DOHH2 (cell line): ENCODE measurements at regions not wholly inside any gene's neighbourhood (a gene's known extent, or its start where the extent isn't known, plus 50 kb on each side); places are given as distances from the start of the nearest gene placed in this dataset.

Experiments used
- H3F3A ChIP-seq: fragments of 200-600 bp; sonication (generic), shearing (Covaris generic); 2 replicates; pipeline ENCODE4 v1.6.0; 2016; ENCODE audit warnings: antibody characterized with exemption, mild to moderate bottlenecking; ENCODE audit not compliant: control insufficient read depth, insufficient read depth
- H3K27ac ChIP-seq: fragments of 200-600 bp; sonication (generic); 2 replicates; pipeline ENCODE4 v1.5.1; 2014; ENCODE audit warnings: low read depth, mild to moderate bottlenecking, low read length, moderate library complexity
- H3K27me3 ChIP-seq: fragments of 200-600 bp; sonication (generic); 2 replicates; pipeline ENCODE4 v1.6.1; 2014; ENCODE audit warnings: mild to moderate bottlenecking, low read length, mixed read lengths; ENCODE audit not compliant: control insufficient read depth
- H3K36me3 ChIP-seq: fragments of 200-600 bp; sonication (generic); 2 replicates; pipeline ENCODE4 v1.6.1; 2014; ENCODE audit warnings: mild to moderate bottlenecking, low read length, moderate library complexity, mixed read lengths; ENCODE audit not compliant: control insufficient read depth
- H3K4me1 ChIP-seq: fragments of 200-600 bp; sonication (generic); 2 replicates; pipeline ENCODE4 v1.6.1; 2014; ENCODE audit warnings: mild to moderate bottlenecking, low read length, mixed read lengths; ENCODE audit not compliant: control insufficient read depth
- H3K4me2 ChIP-seq: fragments of 200-600 bp; sonication (generic); 2 replicates; pipeline ENCODE4 v1.6.0; 2014; ENCODE audit warnings: mild to moderate bottlenecking, low read length, moderate library complexity
- H3K4me3 ChIP-seq: fragments of 200-600 bp; sonication (generic); 2 replicates; pipeline ENCODE4 v1.5.1; 2014; ENCODE audit warnings: mild to moderate bottlenecking, low read length, mixed read lengths
- H3K79me2 ChIP-seq: fragments of 200-600 bp; sonication (generic); 2 replicates; pipeline ENCODE4 v1.6.1; 2014; ENCODE audit warnings: mild to moderate bottlenecking, low read length, mixed read lengths; ENCODE audit not compliant: control insufficient read depth
- H3K9me2 ChIP-seq: fragments of 200-600 bp; sonication (generic); replicated peaks from 2 replicates; pipeline ENCODE4 v1.6.1; 2014; ENCODE audit warnings: mild to moderate bottlenecking, low read length, mixed read lengths; ENCODE audit not compliant: control insufficient read depth
- H3K9me3 ChIP-seq: fragments of 200-600 bp; sonication (generic); 2 replicates; pipeline ENCODE4 v1.6.1; 2014; ENCODE audit warnings: antibody characterized with exemption, low read length, mixed read lengths; ENCODE audit not compliant: control insufficient read depth, insufficient read depth
- H4K20me1 ChIP-seq: fragments of 200-600 bp; sonication (generic); 2 replicates; pipeline ENCODE4 v1.6.0; 2014; ENCODE audit warnings: low read depth, mild to moderate bottlenecking, antibody characterized with exemption, low read length, moderate library complexity; ENCODE audit not compliant: control insufficient read depth, insufficient read depth
- EZH2phosphoT487 ChIP-seq: fragments of 200-600 bp; sonication (generic); IDR thresholded peaks from 2 replicates; pipeline ENCODE4 v1.6.1; 2017; ENCODE audit warnings: borderline replicate concordance, mild to moderate bottlenecking, antibody characterized with exemption, low read length, moderate library complexity, mixed read lengths
- TF ChIP-seq, protein P1 (sequence below): fragments of 200-600 bp; sonication (generic); IDR thresholded peaks from one replicate; pipeline ENCODE4 v1.5.1; 2014; ENCODE audit warnings: antibody characterized with exemption, mild to moderate bottlenecking, low read depth, low read length; ENCODE audit not compliant: poor library complexity, severe bottlenecking

DNA sequence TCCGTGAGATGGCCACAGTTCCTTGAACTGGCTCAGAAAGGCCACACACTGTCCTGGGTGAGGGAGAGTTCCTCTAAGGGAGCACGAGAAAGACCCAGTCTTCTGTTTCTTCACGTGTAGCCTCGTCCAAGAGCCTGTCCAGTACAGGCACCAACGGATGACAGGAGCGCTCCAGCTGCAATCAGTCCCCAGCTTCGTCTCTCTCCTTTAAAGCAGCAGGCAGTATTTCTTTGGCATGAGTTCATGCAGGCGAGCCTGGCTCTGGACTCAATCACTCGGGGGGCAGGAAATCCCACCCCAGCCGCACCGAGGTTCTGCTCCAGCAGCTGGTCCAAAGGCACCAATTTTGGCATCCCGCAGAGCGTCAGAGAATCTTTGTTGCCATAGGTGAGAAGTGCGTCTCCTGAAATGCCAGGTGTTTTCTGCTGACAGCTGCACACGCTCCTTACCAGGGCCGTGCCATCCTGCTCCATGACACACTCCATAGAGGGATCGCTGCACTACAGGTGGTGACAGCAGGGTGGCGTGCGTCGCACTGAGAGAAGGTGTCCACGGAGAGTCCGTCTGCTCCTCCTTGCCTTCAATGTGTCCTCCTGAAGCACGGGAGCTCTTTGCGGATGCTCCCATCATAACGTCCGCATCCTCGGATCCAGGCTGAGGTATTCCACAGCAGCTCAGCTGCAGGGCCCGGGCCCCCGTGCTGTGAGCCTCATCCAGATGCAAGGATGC lies 59.6 kb upstream of the AFDN start:
- no peaks in the 10 kb centered on the region for H3F3A ChIP-seq
- no peaks in the 10 kb centered on the region for H3K79me2 ChIP-seq

DNA sequence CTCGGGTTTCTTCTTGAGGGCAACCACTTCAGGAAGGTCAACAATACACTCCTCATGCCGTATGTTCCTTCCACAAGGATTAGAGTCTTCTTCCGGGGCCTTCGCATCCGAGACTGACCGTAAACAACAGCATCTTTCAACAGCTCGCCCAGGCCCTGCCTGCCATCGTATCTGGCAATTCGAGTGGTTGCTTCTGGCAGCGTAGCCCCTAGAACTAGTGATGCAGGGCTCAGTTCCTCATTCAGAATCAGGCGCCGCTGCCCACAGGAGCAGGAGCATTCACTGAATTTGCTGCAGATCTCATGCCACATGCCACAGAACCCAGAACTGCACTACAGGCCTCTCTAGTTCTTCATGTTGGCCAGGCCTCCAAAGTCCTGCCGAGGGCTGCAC lies 59.0 kb upstream of the AFDN start:
- TF ChIP-seq, protein P1, sequence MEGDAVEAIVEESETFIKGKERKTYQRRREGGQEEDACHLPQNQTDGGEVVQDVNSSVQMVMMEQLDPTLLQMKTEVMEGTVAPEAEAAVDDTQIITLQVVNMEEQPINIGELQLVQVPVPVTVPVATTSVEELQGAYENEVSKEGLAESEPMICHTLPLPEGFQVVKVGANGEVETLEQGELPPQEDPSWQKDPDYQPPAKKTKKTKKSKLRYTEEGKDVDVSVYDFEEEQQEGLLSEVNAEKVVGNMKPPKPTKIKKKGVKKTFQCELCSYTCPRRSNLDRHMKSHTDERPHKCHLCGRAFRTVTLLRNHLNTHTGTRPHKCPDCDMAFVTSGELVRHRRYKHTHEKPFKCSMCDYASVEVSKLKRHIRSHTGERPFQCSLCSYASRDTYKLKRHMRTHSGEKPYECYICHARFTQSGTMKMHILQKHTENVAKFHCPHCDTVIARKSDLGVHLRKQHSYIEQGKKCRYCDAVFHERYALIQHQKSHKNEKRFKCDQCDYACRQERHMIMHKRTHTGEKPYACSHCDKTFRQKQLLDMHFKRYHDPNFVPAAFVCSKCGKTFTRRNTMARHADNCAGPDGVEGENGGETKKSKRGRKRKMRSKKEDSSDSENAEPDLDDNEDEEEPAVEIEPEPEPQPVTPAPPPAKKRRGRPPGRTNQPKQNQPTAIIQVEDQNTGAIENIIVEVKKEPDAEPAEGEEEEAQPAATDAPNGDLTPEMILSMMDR, result no peak
- TF ChIP-seq EZH2phosphoT487, result no peak
- no peaks in the 10 kb centered on the region for H3F3A ChIP-seq
- no peak overlapping the region for H3K27ac ChIP-seq
- H3K4me1 ChIP-seq, result no peaks in the 10 kb centered on the region
- no peaks in the 10 kb centered on the region for H3K27me3 ChIP-seq
- no peaks in the 10 kb centered on the region for H3K36me3 ChIP-seq
- no peak overlapping the region for H3K4me2 ChIP-seq
- H4K20me1 ChIP-seq, result no peaks in the 10 kb centered on the region
- no peaks in the 10 kb centered on the region for H3K9me2 ChIP-seq
- no peaks in the 10 kb centered on the region for H3K9me3 ChIP-seq
- no peak overlapping the region for H3K4me3 ChIP-seq
- no peaks in the 10 kb centered on the region for H3K79me2 ChIP-seq

More for the DNA sequence above, 59.6 kb upstream of the AFDN start:
- Histone ChIP-seq H3K4me3 (no peak overlapping the region), H3K4me1 (no peaks in the 10 kb centered on the region), H3K4me2 (no peak overlapping the region), H3K36me3 (no peaks in the 10 kb centered on the region), H4K20me1 (no peaks in the 10 kb centered on the region), H3K9me3 (no peaks in the 10 kb centered on the region), H3K27me3 (no peaks in the 10 kb centered on the region), H3K9me2 (no peaks in the 10 kb centered on the region), H3K27ac (no peak overlapping the region)
- TF ChIP-seq EZH2phosphoT487, result no peak
- TF ChIP-seq, protein P1, result no peak

DNA sequence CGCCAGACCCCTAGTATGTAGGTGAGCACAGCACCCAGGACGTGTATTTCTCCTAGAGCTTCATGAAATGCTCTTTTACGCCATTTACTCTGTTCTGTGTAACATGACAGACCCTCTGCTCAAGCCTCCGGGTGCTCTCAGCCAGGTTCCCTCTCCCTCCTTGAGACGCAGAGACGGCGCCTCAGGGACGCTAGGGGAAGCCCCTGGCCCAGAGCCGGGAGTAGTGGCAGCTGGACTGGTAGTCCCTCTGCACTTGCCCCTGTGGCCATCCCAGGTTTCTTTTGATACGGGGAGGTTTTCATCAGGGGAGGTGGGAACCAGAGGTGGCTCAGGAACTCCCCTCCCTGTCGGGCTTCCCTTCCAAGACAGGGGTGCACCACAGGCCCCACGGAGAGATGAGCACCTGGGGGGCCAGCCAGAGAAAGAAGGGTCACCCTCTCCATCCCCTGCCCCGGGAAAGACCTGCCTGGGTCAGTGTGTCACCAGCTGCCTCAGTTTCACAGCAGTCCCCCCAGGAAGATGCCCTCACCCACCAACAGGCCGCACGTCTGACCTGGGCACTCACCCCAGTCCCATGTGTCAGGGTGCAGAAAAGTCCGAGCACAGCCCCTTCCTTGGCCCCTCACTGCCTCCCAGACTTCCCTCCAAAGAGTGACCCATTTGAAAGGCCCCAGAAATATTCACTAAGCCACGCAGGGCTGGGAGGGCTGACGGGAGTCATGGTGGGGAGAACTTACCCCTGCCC lies 58.1 kb upstream of the AFDN start:
- Histone ChIP-seq H3K4me2 (no peak overlapping the region), H3K9me2 (no peaks in the 10 kb centered on the region), H3F3A (no peaks in the 10 kb centered on the region), H3K36me3 (no peaks in the 10 kb centered on the region), H3K4me3 (no peak overlapping the region), H3K9me3 (no peaks in the 10 kb centered on the region), H4K20me1 (no peaks in the 10 kb centered on the region), H3K27me3 (no peaks in the 10 kb centered on the region), H3K79me2 (no peaks in the 10 kb centered on the region), H3K27ac (no peak overlapping the region), H3K4me1 (no peaks in the 10 kb centered on the region)
- TF ChIP-seq, protein P1, result no peak
- TF ChIP-seq EZH2phosphoT487, result no peak
